IPS DF 19.7 (cell line): ENCODE measurements at regions not wholly inside any gene's neighbourhood (a gene's known extent, or its start where the extent isn't known, plus 50 kb on each side); places are given as distances from the start of the nearest gene placed in this dataset.

ENCODE experiments used
- DNase-seq: peaks from one replicate; pipeline ENCODE4 v3.0.0-alpha.2; 2013; ENCODE audit warnings: low read depth, low spot score

- DNase-seq: no peak
Observed at GRCh38 chr13:107205318-107206104, 637.6 kb upstream of the ARGLU1 start.

- no peak for DNase-seq
Observed at GRCh38 chr13:107203146-107203847, 635.4 kb upstream of the ARGLU1 start.

GRCh38 chr13:107202371-107203023, 634.6 kb upstream of the ARGLU1 start:
- DNase-seq: no peak

- no peak for DNase-seq
Observed at GRCh38 chr13:107200491-107200890, 632.6 kb upstream of the ARGLU1 start.

GRCh38 chr13:107192289-107192688, 624.4 kb upstream of the ARGLU1 start:
- no peak for DNase-seq

- no peak for DNase-seq
Observed at GRCh38 chr13:107190065-107190464, 622.1 kb upstream of the ARGLU1 start.

GRCh38 chr13:107185889-107186288, 618.0 kb upstream of the ARGLU1 start:
- DNase-seq: no peak

- no peak for DNase-seq
Observed at GRCh38 chr13:107170270-107170931, 602.5 kb upstream of the ARGLU1 start.

- no peak for DNase-seq
Observed at GRCh38 chr13:107157271-107157670, 589.3 kb upstream of the ARGLU1 start.

- DNase-seq: no peak
Observed at GRCh38 chr13:107144432-107144831, 576.5 kb upstream of the ARGLU1 start.

GRCh38 chr13:107141767-107142166, 573.8 kb upstream of the ARGLU1 start:
- no peak for DNase-seq

GRCh38 chr13:107139006-107139405, 571.1 kb upstream of the ARGLU1 start:
- no peak for DNase-seq

- DNase-seq: no peak
Observed at GRCh38 chr13:107138486-107138885, 570.5 kb upstream of the ARGLU1 start.

- no peak for DNase-seq
Observed at GRCh38 chr13:107133950-107134349, 566.0 kb upstream of the ARGLU1 start.

GRCh38 chr13:107130566-107130965, 562.6 kb upstream of the ARGLU1 start:
- no peak for DNase-seq

GRCh38 chr13:107124730-107125129, 556.8 kb upstream of the ARGLU1 start:
- no peak for DNase-seq

- no peak for DNase-seq
Observed at GRCh38 chr13:107124129-107124718, 556.3 kb upstream of the ARGLU1 start.

GRCh38 chr13:107121793-107122192, 553.9 kb upstream of the ARGLU1 start:
- no peak for DNase-seq

GRCh38 chr13:107119989-107120881, 552.3 kb upstream of the ARGLU1 start:
- DNase-seq: no peak

- no peak for DNase-seq
Observed at GRCh38 chr13:107118506-107118905, 550.6 kb upstream of the ARGLU1 start.
